Natural killer cell treated with Interleukin-12 subunit alpha and Interleukin-12 subunit beta and Interleukin-15 and Interleukin-18, amount 100 ng/mL, for 72 hours (primary cell): ENCODE measurements at regions not wholly inside any gene's neighbourhood (a gene's known extent, or its start where the extent isn't known, plus 50 kb on each side); places are given as distances from the start of the nearest gene placed in this dataset.

Source experiments
- ATAC-seq, 2 donors: fragments of 150-1000 bp; cut with Tn5 transposase in 1 of 2; sonication (Bioruptor Pico), chemical (Tn5 transposase) in 1 of 2; 2 replicates each; pipeline ENCODE4 v1.10.0; 2021
- DNase-seq: peaks from one replicate; pipeline ENCODE4 v3.0.0; 2022; ENCODE audit warnings: low spot score
- H3K27ac Mint-ChIP-seq, 2 donors: 1 replicate in 1 of 2; 2 replicates in 1 of 2; pipeline ENCODE4 v1.8.0; 2022; ENCODE audit warnings: mixed read lengths in 2 of 2, mild to moderate bottlenecking in 1 of 2, moderate library complexity in 1 of 2
- H3K27me3 Mint-ChIP-seq, 2 donors: 1 replicate in 1 of 2; 2 replicates in 1 of 2; pipeline ENCODE4 v1.8.0; 2022; ENCODE audit warnings: mixed read lengths in 2 of 2
- H3K36me3 Mint-ChIP-seq: one replicate; pipeline ENCODE4 v1.8.0; 2022; ENCODE audit warnings: mixed read lengths
- H3K4me1 Mint-ChIP-seq, 2 donors: 1 replicate in 1 of 2; 2 replicates in 1 of 2; pipeline ENCODE4 v1.8.0; 2022; ENCODE audit warnings: low read depth in 2 of 2, mixed read lengths in 2 of 2, mild to moderate bottlenecking in 1 of 2
- H3K4me3 Mint-ChIP-seq: one replicate; pipeline ENCODE4 v1.8.0; 2022; ENCODE audit warnings: mixed read lengths
- H3K9me3 Mint-ChIP-seq: 2 replicates; pipeline ENCODE4 v1.8.0; 2022; ENCODE audit warnings: mixed read lengths

DNA sequence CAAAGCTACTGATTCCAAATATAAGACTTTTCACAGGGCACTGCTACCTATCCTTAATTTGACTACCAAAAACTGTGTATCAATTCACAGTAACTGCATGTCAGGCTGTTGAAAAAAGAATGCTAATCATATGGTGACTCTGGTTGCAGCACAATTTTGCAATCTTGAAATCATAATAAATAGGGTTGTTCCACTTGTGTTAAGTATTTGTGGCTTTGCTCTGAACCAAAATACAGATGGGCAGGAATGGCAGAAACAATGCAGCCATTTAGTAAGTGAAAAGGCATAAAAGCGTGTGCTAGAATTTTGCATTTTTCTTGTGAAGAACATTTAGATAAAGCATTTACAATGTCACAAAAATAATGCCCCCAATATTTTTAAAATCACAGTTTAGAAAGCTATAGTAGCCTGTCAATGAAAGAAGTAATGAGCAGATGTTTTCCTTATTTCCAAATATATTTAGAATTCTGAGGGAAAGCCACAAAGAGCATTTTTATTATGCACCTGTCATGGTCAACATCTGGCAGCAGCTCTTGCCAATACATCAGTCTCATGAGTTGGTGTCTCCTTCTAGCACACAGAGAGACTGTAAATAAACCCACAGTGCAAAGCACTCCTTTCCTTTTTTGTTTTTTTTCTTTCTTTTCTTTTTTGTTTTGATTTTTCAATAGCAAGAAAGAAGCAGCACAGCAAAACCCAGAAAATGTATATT, 54.8 kb upstream of the PAM start:
- Mint-ChIP-seq H3K27me3 (peaks cover 0 to 3% of the 10 kb centered on the region in 2 donors), H3K36me3 (no peaks in the 10 kb centered on the region), H3K27ac (no peak overlapping the region), H3K9me3 (no peaks in the 10 kb centered on the region), H3K4me1 (no peaks in the 10 kb centered on the region), H3K4me3 (no peak overlapping the region)
- ATAC-seq (no peak), DNase-seq (no peak)

- no peak for DNase-seq
- ATAC-seq = no peak
- no peak overlapping the region for H3K4me3 Mint-ChIP-seq
- H3K4me1 Mint-ChIP-seq = no peaks in the 10 kb centered on the region
- H3K27ac Mint-ChIP-seq = no peak overlapping the region
- H3K9me3 Mint-ChIP-seq = no peaks in the 10 kb centered on the region
- no peaks in the 10 kb centered on the region for H3K36me3 Mint-ChIP-seq
- H3K27me3 Mint-ChIP-seq = peaks cover 0 to 3% of the 10 kb centered on the region in 2 donors
Observed at GRCh38 chr5:102700916-102701315, 54.2 kb upstream of the PAM start.

GRCh38 chr5:102701748-102702147, 53.4 kb upstream of the PAM start:
- Mint-ChIP-seq H3K4me1 (no peaks in the 10 kb centered on the region), H3K27me3 (no peaks in the 10 kb centered on the region), H3K9me3 (no peaks in the 10 kb centered on the region), H3K36me3 (no peaks in the 10 kb centered on the region), H3K4me3 (no peak overlapping the region), H3K27ac (no peak overlapping the region)
- no peak for ATAC-seq
- DNase-seq = no peak
